Glutamatergic neuron (in vitro differentiated cells): ENCODE measurements at regions not wholly inside any gene's neighbourhood (a gene's known extent, or its start where the extent isn't known, plus 50 kb on each side); places are given as distances from the start of the nearest gene placed in this dataset.

Source experiments
- DNase-seq: peaks from one replicate; pipeline ENCODE4 v3.0.0; 2022
- H3K27ac Mint-ChIP-seq: one replicate; pipeline ENCODE4 v1.8.0; 2020; ENCODE audit warnings: mild to moderate bottlenecking, mixed read lengths, inconsistent platforms; ENCODE audit not compliant: unreplicated experiment
- H3K27me3 Mint-ChIP-seq: one replicate; pipeline ENCODE4 v1.8.0; 2020; ENCODE audit warnings: mild to moderate bottlenecking, moderate library complexity, mixed read lengths, inconsistent platforms; ENCODE audit not compliant: unreplicated experiment
- H3K36me3 Mint-ChIP-seq: one replicate; pipeline ENCODE4 v1.8.0; 2020; ENCODE audit warnings: mild to moderate bottlenecking, mixed read lengths, inconsistent platforms; ENCODE audit not compliant: unreplicated experiment
- H3K4me1 Mint-ChIP-seq: one replicate; pipeline ENCODE4 v1.8.0; 2020; ENCODE audit warnings: mild to moderate bottlenecking, low read depth, mixed read lengths, inconsistent platforms; ENCODE audit not compliant: unreplicated experiment
- H3K4me3 Mint-ChIP-seq: one replicate; pipeline ENCODE4 v1.8.0; 2020; ENCODE audit warnings: mild to moderate bottlenecking, mixed read lengths, inconsistent platforms; ENCODE audit not compliant: unreplicated experiment
- H3K9me3 Mint-ChIP-seq: one replicate; pipeline ENCODE4 v1.8.0; 2020; ENCODE audit warnings: mild to moderate bottlenecking, moderate library complexity, mixed read lengths, inconsistent platforms; ENCODE audit not compliant: unreplicated experiment
- CTCF ChIP-seq: fragments of 200-600 bp; sonication (generic); IDR thresholded peaks from one replicate; pipeline ENCODE4 v1.5.0; 2021; ENCODE audit not compliant: partially characterized antibody, unreplicated experiment

- Mint-ChIP-seq H3K9me3 (no peaks in the 10 kb centered on the region), H3K36me3 (no peaks in the 10 kb centered on the region), H3K27ac (no peak overlapping the region), H3K4me3 (no peak overlapping the region), H3K4me1 (no peaks in the 10 kb centered on the region), H3K27me3 (no peaks in the 10 kb centered on the region)
- TF ChIP-seq CTCF = no peak
- no peak for DNase-seq
These were observed 455.8 kb downstream of the TMEM135 start for GRCh38 chr11:87493516-87493915.

- Mint-ChIP-seq H3K4me1 (no peaks in the 10 kb centered on the region), H3K4me3 (no peak overlapping the region), H3K36me3 (no peaks in the 10 kb centered on the region), H3K27ac (no peak overlapping the region), H3K9me3 (no peaks in the 10 kb centered on the region), H3K27me3 (no peaks in the 10 kb centered on the region)
- TF ChIP-seq CTCF = no peak
- DNase-seq = no peak
These were observed 453.6 kb downstream of the TMEM135 start for GRCh38 chr11:87491381-87491780.

GRCh38 chr11:87490671-87491070 lies 452.9 kb downstream of the TMEM135 start:
- no peaks in the 10 kb centered on the region for H3K27me3 Mint-ChIP-seq
- no peak for DNase-seq
- H3K27ac Mint-ChIP-seq = no peak overlapping the region
- no peaks in the 10 kb centered on the region for H3K4me1 Mint-ChIP-seq
- no peaks in the 10 kb centered on the region for H3K36me3 Mint-ChIP-seq
- TF ChIP-seq CTCF = no peak
- no peak overlapping the region for H3K4me3 Mint-ChIP-seq
- H3K9me3 Mint-ChIP-seq = no peaks in the 10 kb centered on the region

GRCh38 chr11:87484566-87484965 lies 446.8 kb downstream of the TMEM135 start:
- Mint-ChIP-seq H3K27ac (no peak overlapping the region), H3K36me3 (no peaks in the 10 kb centered on the region), H3K27me3 (no peaks in the 10 kb centered on the region), H3K4me1 (no peaks in the 10 kb centered on the region), H3K9me3 (no peaks in the 10 kb centered on the region), H3K4me3 (no peak overlapping the region)
- TF ChIP-seq CTCF = no peak
- no peak for DNase-seq

- TF ChIP-seq CTCF = no peak
- Mint-ChIP-seq H3K4me1 (no peaks in the 10 kb centered on the region), H3K36me3 (peaks cover 6% of the 10 kb centered on the region), H3K27me3 (no peaks in the 10 kb centered on the region), H3K27ac (no peak overlapping the region), H3K4me3 (no peak overlapping the region), H3K9me3 (no peaks in the 10 kb centered on the region)
- DNase-seq = no peak
These were observed 439.6 kb downstream of the TMEM135 start for GRCh38 chr11:87477321-87477720.
